ENCODE measurements at regions not wholly inside any gene's neighbourhood (a gene's known extent, or its start where the extent isn't known, plus 50 kb on each side); places are given as distances from the start of the nearest gene placed in this dataset.

DNA sequence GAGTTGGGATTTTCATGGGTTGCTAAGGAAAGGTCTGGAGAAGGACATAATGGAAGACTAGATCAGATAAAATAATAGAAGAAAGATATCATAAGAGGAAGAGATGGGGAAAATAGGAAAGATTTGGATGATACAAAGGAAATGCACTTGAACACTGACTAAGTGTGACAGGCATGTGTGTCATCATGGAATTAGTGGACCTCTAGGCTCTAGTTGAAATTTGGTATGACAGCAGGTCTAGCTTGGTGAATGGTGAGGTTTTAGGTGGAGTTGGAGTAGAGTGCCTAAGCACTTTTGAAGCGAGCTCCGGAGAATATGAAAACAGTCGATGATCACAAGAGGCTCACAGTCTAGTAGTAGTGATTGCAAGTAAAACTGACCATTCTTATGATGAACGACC is 73.0 kb upstream of the PTGS2 start:
- Histone ChIP-seq H3K18ac (ENCODE audit: extremely low read depth, low read length) (no peak overlapping the region), H4K5ac (ENCODE audit: insufficient read length, low read depth, low read length) (no peak overlapping the region), H3K4me1 (replicated peaks in 1 of 4; ENCODE audit: control insufficient read depth in 3 of 4, insufficient read depth in 4 of 4, low read length in 3 of 4) (no peaks in the 10 kb centered on the region), H3K27ac (ENCODE audit: low read depth, low read length) (no peak overlapping the region), H3K79me1 (ENCODE audit: low read depth, low read length) (no peaks in the 10 kb centered on the region), H2BK120ac (replicated peaks; ENCODE audit: low read depth, low read length) (no peak overlapping the region), H2BK15ac (ENCODE audit: low read length) (no peak overlapping the region), H3K9ac (replicated peaks in 1 of 4; ENCODE audit: extremely low read depth in 1 of 4, low read depth in 3 of 4, low read length in 3 of 4) (no peak overlapping the region), H3K4ac (replicated peaks; ENCODE audit: insufficient read length, low read depth, low read length) (no peak overlapping the region), H2BK20ac (ENCODE audit: low read length) (no peak overlapping the region), H3K14ac (ENCODE audit: insufficient read length) (no peak overlapping the region), H4K91ac (replicated peaks; ENCODE audit: insufficient read length, low read length) (no peak overlapping the region), H3K36me3 (ENCODE audit: control insufficient read depth in 2 of 4, insufficient read depth in 4 of 4, low read length in 3 of 4) (no peaks in the 10 kb centered on the region), H3K79me2 (ENCODE audit: control insufficient read depth in 1 of 2, insufficient read depth in 2 of 2, low read length in 2 of 2) (no peaks in the 10 kb centered on the region), H3K23ac (ENCODE audit: insufficient read length) (no peak overlapping the region), H3K9me3 (ENCODE audit: insufficient read depth in 2 of 2, low read depth in 1 of 2, low read length in 1 of 2) (peaks cover 0 to 2% of the 10 kb centered on the region in 2 experiments; a peak in 2 of 4 replicates), H3K4me2 (ENCODE audit: insufficient read depth in 1 of 2, low read depth in 2 of 2, low read length in 2 of 2) (no peak overlapping the region), H2AFZ (ENCODE audit: low read length) (no peak overlapping the region), H4K8ac (ENCODE audit: extremely low read depth, insufficient read depth, low read length) (no peak overlapping the region), H3K56ac (replicated peaks; ENCODE audit: insufficient read length, low read depth, low read length) (no peak overlapping the region), H3K23me2 (ENCODE audit: low read depth, low read length) (no peaks in the 10 kb centered on the region), H3K27me3 (replicated peaks in 1 of 4; ENCODE audit: control insufficient read depth in 3 of 4, extremely low read depth in 1 of 4, insufficient read depth in 3 of 4, low read length in 3 of 4) (no peaks in the 10 kb centered on the region), H4K20me1 (replicated peaks in 1 of 2; ENCODE audit: control insufficient read depth in 1 of 2, insufficient read depth in 2 of 2, low read length in 2 of 2) (no peaks in the 10 kb centered on the region), H2BK12ac (ENCODE audit: low read depth, low read length) (no peak overlapping the region), H2BK5ac (ENCODE audit: low read depth, low read length) (no peak overlapping the region), H3K4me3 (ENCODE audit: extremely low read depth in 1 of 4, insufficient read depth in 2 of 4, low read depth in 3 of 4, low read length in 4 of 4) (no peak overlapping the region), H2AK5ac (ENCODE audit: low read depth, low read length) (no peak overlapping the region)
- ChIA-PET POLR2A (ENCODE audit: partially characterized antibody) (no interaction called here), CTCF (ENCODE audit: partially characterized antibody) (no interaction called here)
- 92% methylated on average over 4 of the region's 4 CpGs; no CpG with 5 or more reads in 1 of the 2 experiments for whole genome bisulfite sequencing, 2 experiments (ENCODE audit: extremely low coverage in 1 of 2, insufficient coverage in 1 of 2, insufficient read length in 1 of 2, insufficient replicate concordance in 2 of 2, low coverage in 1 of 2, low lambda C conversion rate in 2 of 2, missing lambda C conversion rate in 1 of 2)
- DNase-seq (ENCODE audit: low read depth in 1 of 2, low spot score in 2 of 2): no peak
- no peak for TF ChIP-seq MAFK (IDR thresholded peaks at IDR 0.05; ENCODE audit: low read depth, low read length)
- TF ChIP-seq SIN3A (conservative IDR thresholded peaks at IDR 0.05 in 1 of 2, IDR thresholded peaks at IDR 0.05 in 1 of 2; ENCODE audit: low read depth in 1 of 2, low read length in 2 of 2): no peak
- TF ChIP-seq CHD1 (IDR thresholded peaks at IDR 0.05; ENCODE audit: low read depth, low read length): no peak
- TF ChIP-seq TAF7 (optimal IDR thresholded peaks at IDR 0.05; ENCODE audit: borderline replicate concordance, low read depth, low read length): no peak
- no peak for TF ChIP-seq HDAC2 (IDR thresholded peaks at IDR 0.05; ENCODE audit: borderline replicate concordance in 1 of 2, low read depth in 2 of 2, low read length in 2 of 2)
- TF ChIP-seq CTBP2 (IDR thresholded peaks at IDR 0.05; ENCODE audit: borderline replicate concordance, insufficient read depth, insufficient read length, low read length): no peak
- TF ChIP-seq, protein P1, sequence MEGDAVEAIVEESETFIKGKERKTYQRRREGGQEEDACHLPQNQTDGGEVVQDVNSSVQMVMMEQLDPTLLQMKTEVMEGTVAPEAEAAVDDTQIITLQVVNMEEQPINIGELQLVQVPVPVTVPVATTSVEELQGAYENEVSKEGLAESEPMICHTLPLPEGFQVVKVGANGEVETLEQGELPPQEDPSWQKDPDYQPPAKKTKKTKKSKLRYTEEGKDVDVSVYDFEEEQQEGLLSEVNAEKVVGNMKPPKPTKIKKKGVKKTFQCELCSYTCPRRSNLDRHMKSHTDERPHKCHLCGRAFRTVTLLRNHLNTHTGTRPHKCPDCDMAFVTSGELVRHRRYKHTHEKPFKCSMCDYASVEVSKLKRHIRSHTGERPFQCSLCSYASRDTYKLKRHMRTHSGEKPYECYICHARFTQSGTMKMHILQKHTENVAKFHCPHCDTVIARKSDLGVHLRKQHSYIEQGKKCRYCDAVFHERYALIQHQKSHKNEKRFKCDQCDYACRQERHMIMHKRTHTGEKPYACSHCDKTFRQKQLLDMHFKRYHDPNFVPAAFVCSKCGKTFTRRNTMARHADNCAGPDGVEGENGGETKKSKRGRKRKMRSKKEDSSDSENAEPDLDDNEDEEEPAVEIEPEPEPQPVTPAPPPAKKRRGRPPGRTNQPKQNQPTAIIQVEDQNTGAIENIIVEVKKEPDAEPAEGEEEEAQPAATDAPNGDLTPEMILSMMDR (IDR thresholded peaks at IDR 0.05; ENCODE audit: control extremely low read depth in 1 of 3, insufficient read depth in 1 of 3, low read depth in 1 of 3, low read length in 3 of 3): no peak
- no peak for TF ChIP-seq SAP30 (IDR thresholded peaks at IDR 0.05; ENCODE audit: insufficient read depth, insufficient replicate concordance, low read length)
- TF ChIP-seq EZH2 (IDR thresholded peaks at IDR 0.05; ENCODE audit: low read depth, low read length, severe bottlenecking): no peak
- FAIRE-seq: no peak

All from H1 (cell line).